ENCODE measurements at regions not wholly inside any gene's neighbourhood (a gene's known extent, or its start where the extent isn't known, plus 50 kb on each side); places are given as distances from the start of the nearest gene placed in this dataset.

DNA sequence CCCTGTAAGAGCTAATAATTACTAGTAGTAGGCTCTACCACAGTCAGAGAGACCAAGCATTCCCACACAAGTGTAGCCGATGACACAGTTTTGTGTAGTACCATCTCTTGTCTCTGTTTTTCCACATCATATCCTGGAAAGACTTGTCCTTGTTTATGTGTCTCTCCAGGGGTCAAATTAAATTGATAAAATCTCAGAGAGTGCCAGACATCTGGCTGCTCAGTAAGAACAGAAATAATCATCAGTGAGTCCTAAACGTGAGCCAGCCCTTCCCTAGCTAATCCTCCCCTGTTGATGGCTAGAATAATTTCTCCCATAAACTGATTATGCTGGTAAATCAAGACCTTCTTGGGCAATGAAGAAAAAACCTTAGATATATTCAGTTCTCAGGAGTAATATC, 111.4 kb upstream of the GRAMD1B start:
- TF ChIP-seq SMC3 (IDR thresholded peaks at IDR 0.05), result no peak
- no peak for TF ChIP-seq POLR2A (IDR thresholded peaks at IDR 0.05; ENCODE audit: low read length)
- no peak for TF ChIP-seq CBX8 (IDR thresholded peaks at IDR 0.05)
- TF ChIP-seq MYC (IDR thresholded peaks at IDR 0.05; ENCODE audit: borderline replicate concordance, low read length), result no peak
- no peak for TF ChIP-seq CTCF (IDR thresholded peaks at IDR 0.05)
- no peak for TF ChIP-seq RAD21 (conservative IDR thresholded peaks at IDR 0.05 in 1 of 2, IDR thresholded peaks at IDR 0.05 in 1 of 2)
- no peak for TF ChIP-seq MAFK (IDR thresholded peaks at IDR 0.05; ENCODE audit: partially characterized antibody)
- no peak for TF ChIP-seq TP53 (CRISPR knock-in tag; IDR thresholded peaks at IDR 0.05)
- no peak for TF ChIP-seq JUN (IDR thresholded peaks at IDR 0.05)
- no peak for TF ChIP-seq RFX5 (IDR thresholded peaks at IDR 0.05)
- no peak for TF ChIP-seq CEBPB (IDR thresholded peaks at IDR 0.05)
- TF ChIP-seq, protein P1, sequence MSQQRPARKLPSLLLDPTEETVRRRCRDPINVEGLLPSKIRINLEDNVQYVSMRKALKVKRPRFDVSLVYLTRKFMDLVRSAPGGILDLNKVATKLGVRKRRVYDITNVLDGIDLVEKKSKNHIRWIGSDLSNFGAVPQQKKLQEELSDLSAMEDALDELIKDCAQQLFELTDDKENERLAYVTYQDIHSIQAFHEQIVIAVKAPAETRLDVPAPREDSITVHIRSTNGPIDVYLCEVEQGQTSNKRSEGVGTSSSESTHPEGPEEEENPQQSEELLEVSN (IDR thresholded peaks at IDR 0.05; ENCODE audit: borderline replicate concordance, low read depth), result no peak
